ENCODE measurements at regions not wholly inside any gene's neighbourhood (a gene's known extent, or its start where the extent isn't known, plus 50 kb on each side); places are given as distances from the start of the nearest gene placed in this dataset.

DNA sequence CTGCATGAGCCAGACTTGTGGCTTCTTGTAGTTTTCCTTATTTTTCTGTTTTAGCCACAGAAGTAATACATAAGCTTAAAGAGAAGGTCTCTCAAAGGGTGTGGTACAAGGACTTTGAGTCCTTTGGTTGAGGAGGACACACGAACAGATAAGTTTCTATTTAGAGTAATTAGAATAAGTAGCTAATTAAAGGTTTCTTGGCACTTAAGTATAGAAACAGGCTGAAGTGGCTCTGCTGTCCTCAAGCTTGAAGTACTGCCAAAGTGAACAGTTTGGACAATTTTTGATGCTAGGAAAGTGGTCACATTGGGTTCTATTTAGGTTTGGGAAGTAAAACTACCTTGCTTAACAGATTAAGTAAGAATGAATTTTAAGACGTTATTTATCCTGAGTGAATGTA is 278.3 kb upstream of the MPDZ start:
- Mint-ChIP-seq H3K4me1 (peaks cover 0 to 5% of the 10 kb centered on the region in 2 experiments; a peak in 1 of 4 replicates), H3K9me3 (no peaks in the 10 kb centered on the region), H3K4me3 (no peak overlapping the region), H3K27me3 (ENCODE audit: low read depth) (no peaks in the 10 kb centered on the region), H3K36me3 (ENCODE audit: insufficient read depth in 1 of 3, low read depth in 3 of 3) (no peaks in the 10 kb centered on the region), H3K27ac (no peak overlapping the region)
- Histone ChIP-seq H3K9me3 (ENCODE audit: control insufficient read depth, low read depth, low read length) (no peaks in the 10 kb centered on the region), H2BK20ac (ENCODE audit: low read depth, low read length, poor library complexity, severe bottlenecking) (no peak overlapping the region), H3K9ac (ENCODE audit: extremely low read depth, insufficient read length, low read length) (no peak overlapping the region), H2BK12ac (ENCODE audit: insufficient read length, low read depth, low read length) (no peak overlapping the region), H3K79me1 (ENCODE audit: insufficient read depth, low read depth, low read length, poor library complexity, severe bottlenecking) (no peaks in the 10 kb centered on the region), H2BK5ac (ENCODE audit: insufficient read length, low read length) (no peak overlapping the region), H3K27me3 (ENCODE audit: insufficient read depth, low read length) (no peaks in the 10 kb centered on the region), H2BK15ac (ENCODE audit: low read depth, low read length) (no peak overlapping the region), H3K14ac (ENCODE audit: insufficient read depth, low read length) (no peak overlapping the region), H3K4me2 (ENCODE audit: insufficient read depth, insufficient read length, low read length) (no peak overlapping the region), H3K18ac (ENCODE audit: insufficient read length, low read depth, low read length) (no peak overlapping the region), H3T11ph (ENCODE audit: low read length) (no peak overlapping the region), H4K8ac (replicated peaks; ENCODE audit: insufficient read length, low read depth, low read length) (no peak overlapping the region), H4K20me1 (ENCODE audit: control insufficient read depth, insufficient read depth, insufficient read length) (no peaks in the 10 kb centered on the region), H3K4ac (ENCODE audit: low read depth, low read length) (no peak overlapping the region), H3K27ac (ENCODE audit: insufficient read length, low read depth, low read length) (no peak overlapping the region), H3K56ac (ENCODE audit: insufficient read length, low read depth, low read length) (no peak overlapping the region), H3K23me2 (ENCODE audit: insufficient read length, low read depth, low read length, poor library complexity, severe bottlenecking) (no peaks in the 10 kb centered on the region), H2BK120ac (ENCODE audit: low read depth, low read length, poor library complexity, severe bottlenecking) (no peak overlapping the region), H3K23ac (ENCODE audit: insufficient read length, low read depth, low read length) (no peak overlapping the region), H3K79me2 (ENCODE audit: insufficient read depth, low read length) (no peaks in the 10 kb centered on the region), H2AK5ac (ENCODE audit: insufficient read length, low read length) (no peak overlapping the region), H4K91ac (ENCODE audit: insufficient read length, low read depth, low read length) (no peak overlapping the region), H2AFZ (ENCODE audit: low read length) (no peak overlapping the region), H4K5ac (ENCODE audit: insufficient read length, low read depth, low read length) (no peak overlapping the region), H3K4me1 (ENCODE audit: insufficient read depth, low read length) (peaks cover 3% of the 10 kb centered on the region; the same call in 1 of the 2 replicates)
- no peak for TF ChIP-seq CTCF (conservative IDR thresholded peaks at IDR 0.05)
- no CpG with 5 or more reads among the region's 2 CpGs for WGBS (ENCODE audit: extremely low coverage, insufficient read length, low lambda C conversion rate)
- DNase-seq = no peak
